ENCODE measurements at regions not wholly inside any gene's neighbourhood (a gene's known extent, or its start where the extent isn't known, plus 50 kb on each side); places are given as distances from the start of the nearest gene placed in this dataset.
"Not testable (repeated sequence)": the region's sequence is repeated elsewhere in the genome, so short reads cannot be mapped to it uniquely, and the experiment has no call there.

GRCh38 chr9:65195781-65196180 is 89.2 kb downstream of the FOXD4L5 start:
- TF ChIP-seq CTCF (IDR thresholded peaks at IDR 0.05; ENCODE audit: poor library complexity); EZH2 (IDR thresholded peaks at IDR 0.05; ENCODE audit: borderline replicate concordance); EZH2phosphoT487 (IDR thresholded peaks at IDR 0.05; ENCODE audit: low read depth, severe bottlenecking, unreplicated experiment): not testable (repeated sequence)

Measured in hepatocyte (in vitro differentiated cells).